Heart left ventricle (tissue), 16 donors: ENCODE measurements at regions not wholly inside any gene's neighbourhood (a gene's known extent, or its start where the extent isn't known, plus 50 kb on each side); places are given as distances from the start of the nearest gene placed in this dataset.

ENCODE experiments used
- ATAC-seq, 4 donors: fragments of 200-7000 bp; cut with Tn5 transposase; one replicate each; pipeline ENCODE4 v1.9.1; 2020 to 2022; ENCODE audit warnings: moderate library complexity in 4 of 4, mild to moderate bottlenecking in 3 of 4, moderate number of reproducible peaks in 1 of 4
- DNase-seq, 5 donors: peaks; one replicate each; pipeline ENCODE4 v3.0.0-alpha.2; 2020
- H3K27ac ChIP-seq, 12 donors: fragments of 200-600 bp; sonication (generic) in 4 of 12; one replicate each; pipeline versions ENCODE4 v1.5.0 to v1.8.0; 2016 to 2022; ENCODE audit warnings: mild to moderate bottlenecking in 2 of 12
- H3K27me3 ChIP-seq, 9 donors: fragments of 200-600 bp; sonication (generic) in 2 of 9; one replicate each; pipeline versions ENCODE4 v1.5.1 to v1.8.0; 2016 to 2022; ENCODE audit warnings: mild to moderate bottlenecking in 3 of 9
- H3K36me3 ChIP-seq, 9 donors: fragments of 200-600 bp; sonication (generic) in 2 of 9; one replicate each; pipeline versions ENCODE4 v1.5.0 to v1.8.0; 2018 to 2022; ENCODE audit warnings: mild to moderate bottlenecking in 2 of 9
- H3K4me1 ChIP-seq, 12 donors: fragments of 200-600 bp; sonication (generic) in 4 of 12; one replicate each; pipeline versions ENCODE4 v1.5.0 to v1.8.0; 2016 to 2022; ENCODE audit warnings: mild to moderate bottlenecking in 3 of 12
- H3K4me3 ChIP-seq, 12 donors: fragments of 200-600 bp; sonication (generic) in 4 of 12; one replicate each; pipeline versions ENCODE4 v1.5.0 to v1.8.0; 2017 to 2022; ENCODE audit warnings: mild to moderate bottlenecking in 9 of 12, moderate library complexity in 4 of 12
- H3K9me3 ChIP-seq, 12 donors: fragments of 200-600 bp; sonication (generic) in 4 of 12; one replicate each; pipeline versions ENCODE4 v1.5.0 to v1.8.0; 2016 to 2022; ENCODE audit warnings: mild to moderate bottlenecking in 1 of 12
- POLR2A ChIP-seq, 2 donors: fragments of 450-650 bp; IDR thresholded peaks; one replicate each; pipeline ENCODE4 v1.6.1; 2017; ENCODE audit warnings: antibody characterized with exemption in 2 of 2, mild to moderate bottlenecking in 2 of 2, moderate library complexity in 2 of 2
- WGBS, 4 donors: extraction: QIAGEN DNeasy Blood & Tissue Kit in 2 of 4; methylation state at CpG; one replicate each; pipeline versions ENCODE4 v1.1.5 to v1.1.7; 2013 to 2018; 5-methylcytosine and 5-hydroxymethylcytosine counted together
- intact Hi-C, 10 donors: fragments of 100-400 bp; cut with DNase I; formaldehyde crosslinking; loops; one replicate each; pipeline versions ENCODE4 v1.11.1 to v1.14.2; 2022
- TF ChIP-seq, protein P1 (sequence below), 12 donors: fragments of 200-600 bp; sonication (generic) in 4 of 12; IDR thresholded peaks; one replicate each; pipeline versions ENCODE4 v1.5.0 to v1.8.0; 2018 to 2022; ENCODE audit warnings: antibody characterized with exemption in 12 of 12, mild to moderate bottlenecking in 5 of 12
- donor health status: ischemic (EF 13 %, LVEDD 7.1; RV severe dilation, severe dysfunction).
- donor health status: healthy with polysubstance abuse.
- donor health status: DM: no; HTN: yes; CAD: no.
- donor health status: DM: no; HTN: no; CAD: no.
- donor health status: ischemic (EF 25% LVEDD 6.9; RV normal size, moderate dysfunction).
- donor health status: ischemic (EF 25% LVEDD 5.7; RV mildly dilated, moderate dysfunction).
- donor health status: healthy.
- donor health status: DM: yes; HTN: yes; CAD: no.
- donor health status: ischemic (EF 35%, LVEDD 5.7; RV mildly dilated, moderate dysfunction).
- donor health status: nonischemic (EF 11% LVEDD 7.7; RV severe dilation, severe dysfunction).
- donor health status: DM: yes; HTN: yes; CAD: no.
- donor health status: PGD.
- donor health status: ischemic (EF 29% LVEDD 5.4; RV normal size, mild dysfunction).
- donor health status: nonischemic (EF 23%, LVEDD 6.1; RV moderate dilation, normal function).

DNA sequence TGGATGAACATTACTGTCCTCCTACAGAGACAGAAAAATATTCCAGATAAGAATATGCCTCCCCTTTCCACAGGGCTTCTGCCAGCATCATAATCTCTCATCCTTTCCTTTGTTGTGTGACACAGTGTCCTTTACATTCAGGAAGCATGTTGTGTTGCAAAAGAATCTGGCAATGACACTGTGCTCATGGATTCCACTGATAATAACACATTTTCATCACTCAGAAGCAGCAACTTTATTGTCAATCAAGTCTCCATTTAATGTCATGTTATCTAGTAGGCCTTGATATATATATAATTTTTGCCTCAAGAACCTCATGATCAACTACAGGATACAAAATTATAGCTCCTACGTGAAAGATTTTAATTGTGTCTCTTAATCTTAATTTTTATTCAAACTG lies 833.9 kb downstream of the FSTL5 start:
- H3K27ac ChIP-seq: no peak overlapping the region
- intact Hi-C loops: no loop called here
- no peak for ATAC-seq
- DNase-seq: no peak
- H3K36me3 ChIP-seq: no peaks in the 10 kb centered on the region
- H3K4me3 ChIP-seq: no peak overlapping the region
- H3K9me3 ChIP-seq: no peaks in the 10 kb centered on the region
- no peaks in the 10 kb centered on the region for H3K27me3 ChIP-seq
- 73 to 84% (median 78%) methylated on average over 1 of the region's 1 CpG for WGBS, 4 donors
- H3K4me1 ChIP-seq: no peaks in the 10 kb centered on the region
- TF ChIP-seq POLR2A (IDR thresholded peaks at IDR 0.05): no peak
- TF ChIP-seq, protein P1, sequence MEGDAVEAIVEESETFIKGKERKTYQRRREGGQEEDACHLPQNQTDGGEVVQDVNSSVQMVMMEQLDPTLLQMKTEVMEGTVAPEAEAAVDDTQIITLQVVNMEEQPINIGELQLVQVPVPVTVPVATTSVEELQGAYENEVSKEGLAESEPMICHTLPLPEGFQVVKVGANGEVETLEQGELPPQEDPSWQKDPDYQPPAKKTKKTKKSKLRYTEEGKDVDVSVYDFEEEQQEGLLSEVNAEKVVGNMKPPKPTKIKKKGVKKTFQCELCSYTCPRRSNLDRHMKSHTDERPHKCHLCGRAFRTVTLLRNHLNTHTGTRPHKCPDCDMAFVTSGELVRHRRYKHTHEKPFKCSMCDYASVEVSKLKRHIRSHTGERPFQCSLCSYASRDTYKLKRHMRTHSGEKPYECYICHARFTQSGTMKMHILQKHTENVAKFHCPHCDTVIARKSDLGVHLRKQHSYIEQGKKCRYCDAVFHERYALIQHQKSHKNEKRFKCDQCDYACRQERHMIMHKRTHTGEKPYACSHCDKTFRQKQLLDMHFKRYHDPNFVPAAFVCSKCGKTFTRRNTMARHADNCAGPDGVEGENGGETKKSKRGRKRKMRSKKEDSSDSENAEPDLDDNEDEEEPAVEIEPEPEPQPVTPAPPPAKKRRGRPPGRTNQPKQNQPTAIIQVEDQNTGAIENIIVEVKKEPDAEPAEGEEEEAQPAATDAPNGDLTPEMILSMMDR (IDR thresholded peaks at IDR 0.05): no peak

DNA sequence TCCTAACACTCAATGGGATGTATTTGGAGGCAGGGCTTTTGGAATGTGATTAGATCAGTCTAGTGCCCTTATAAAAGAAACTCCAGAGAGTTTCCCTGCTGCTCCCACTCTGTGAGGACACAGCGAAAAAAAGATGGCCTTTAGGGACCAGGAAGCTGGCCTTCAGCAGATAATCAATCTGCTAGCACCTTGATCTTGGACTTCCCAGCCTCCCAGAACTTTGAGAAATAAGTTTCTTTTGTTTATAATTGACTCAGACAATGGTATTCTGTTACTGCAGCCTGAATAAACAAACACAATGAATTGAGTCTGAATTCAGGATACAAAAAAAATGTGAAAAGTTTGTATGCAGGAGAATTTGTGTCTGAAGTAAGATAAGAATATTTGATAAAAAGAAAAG lies 842.1 kb downstream of the FSTL5 start:
- DNase-seq: no peak
- 57 to 70% (median 66%) methylated on average over 1 of the region's 1 CpG for WGBS, 4 donors
- Histone ChIP-seq H3K27me3 (no peaks in the 10 kb centered on the region), H3K36me3 (no peaks in the 10 kb centered on the region), H3K27ac (no peak overlapping the region), H3K4me1 (no peaks in the 10 kb centered on the region), H3K9me3 (no peaks in the 10 kb centered on the region), H3K4me3 (no peak overlapping the region)
- TF ChIP-seq POLR2A (IDR thresholded peaks at IDR 0.05): no peak
- TF ChIP-seq, protein P1 (IDR thresholded peaks at IDR 0.05): no peak
- intact Hi-C loops: no loop called here
- no peak for ATAC-seq

DNA sequence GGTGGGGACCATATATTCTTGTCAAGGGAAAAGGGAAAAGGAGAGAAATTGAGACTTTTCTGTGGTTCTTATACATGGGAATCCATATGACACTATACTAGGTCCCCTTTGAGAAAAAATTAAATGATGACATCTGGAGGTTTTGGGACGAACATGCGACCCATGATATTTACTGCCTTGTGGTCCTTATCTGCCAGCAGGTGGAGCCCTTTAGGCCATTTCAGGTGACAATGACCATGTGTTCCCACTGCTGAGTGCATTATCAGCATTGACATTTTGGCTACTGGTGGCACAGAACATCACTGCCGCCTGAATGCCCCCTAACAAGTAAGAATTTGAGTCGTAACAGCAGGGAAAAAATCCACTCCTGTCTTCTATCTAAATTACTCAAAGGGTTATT lies 843.4 kb downstream of the FSTL5 start:
- no peak overlapping the region for H3K4me3 ChIP-seq
- no peaks in the 10 kb centered on the region for H3K36me3 ChIP-seq
- intact Hi-C loops: no loop called here
- ATAC-seq (no peak), DNase-seq (no peak)
- no peaks in the 10 kb centered on the region for H3K4me1 ChIP-seq
- H3K27ac ChIP-seq: no peak overlapping the region
- TF ChIP-seq, protein P1 (IDR thresholded peaks at IDR 0.05): peak in 2 of 12 donors; percentile 17 to 19
- no peak for TF ChIP-seq POLR2A (IDR thresholded peaks at IDR 0.05)
- 29 to 56% (median 46%) methylated on average over 4 of the region's 4 CpGs for WGBS, 4 donors
- H3K27me3 ChIP-seq: no peaks in the 10 kb centered on the region
- H3K9me3 ChIP-seq: no peaks in the 10 kb centered on the region

DNA sequence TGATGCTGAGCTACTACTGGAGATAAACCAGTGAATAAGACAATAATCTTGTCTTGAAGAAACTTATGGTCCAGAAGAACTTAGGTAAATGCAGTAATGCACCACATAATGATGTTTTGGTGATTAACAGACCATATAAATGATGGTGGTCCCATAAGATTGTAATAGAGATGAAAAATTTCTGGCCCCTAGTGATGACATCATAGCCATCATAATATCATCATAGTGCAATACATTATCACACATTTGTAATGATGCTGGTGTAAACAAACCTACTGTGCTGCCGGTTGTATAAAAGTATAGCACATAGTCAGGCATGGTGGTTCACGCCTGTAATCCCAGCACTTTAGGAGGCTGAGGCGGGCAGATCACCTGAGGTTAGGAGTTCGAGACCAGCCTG lies 846.8 kb downstream of the FSTL5 start:
- no peak for TF ChIP-seq POLR2A (IDR thresholded peaks at IDR 0.05)
- TF ChIP-seq, protein P1 (IDR thresholded peaks at IDR 0.05): no peak
- WGBS, 4 donors: 68 to 89% (median 87%) methylated on average over 4 of the region's 4 CpGs
- intact Hi-C loops: no loop called here

More for the DNA sequence above, 846.8 kb downstream of the FSTL5 start:
- Histone ChIP-seq H3K36me3 (no peaks in the 10 kb centered on the region), H3K9me3 (no peaks in the 10 kb centered on the region), H3K27me3 (no peaks in the 10 kb centered on the region), H3K4me3 (no peak overlapping the region), H3K27ac (no peak overlapping the region), H3K4me1 (no peaks in the 10 kb centered on the region)
- DNase-seq (no peak), ATAC-seq (no peak)
